Stomach (tissue), 8 donors: ENCODE measurements at regions not wholly inside any gene's neighbourhood (a gene's known extent, or its start where the extent isn't known, plus 50 kb on each side); places are given as distances from the start of the nearest gene placed in this dataset.

Experiments
- DNase-seq, 2 donors: peaks; one replicate each; pipeline versions ENCODE4 v3.0.0 to v3.0.0-alpha.2; 2013 to 2019
- H3K27ac ChIP-seq, 5 donors: fragments of 200-600 bp in 4 of 5; sonication (generic) in 4 of 5; one replicate each; pipeline ENCODE4 v1.5.1; 2013 to 2019; ENCODE audit warnings: mild to moderate bottlenecking in 1 of 5, moderate library complexity in 1 of 5
- H3K27me3 ChIP-seq, 3 donors: fragments of 200-600 bp; sonication (generic); one replicate each; pipeline ENCODE4 v1.5.1; 2017 to 2019; ENCODE audit warnings: mixed run types in 1 of 3
- H3K36me3 ChIP-seq, 4 donors: fragments of 200-600 bp; sonication (generic); 1 replicate in 3 of 4; 2 replicates in 1 of 4; pipeline ENCODE4 v1.5.1; 2016 to 2019
- H3K4me1 ChIP-seq, 4 donors: fragments of 200-600 bp; sonication (generic); one replicate each; pipeline ENCODE4 v1.5.1; 2016 to 2019
- H3K4me3 ChIP-seq, 4 donors: fragments of 200-600 bp; sonication (generic) in 3 of 4; one replicate each; pipeline ENCODE4 v1.5.1; 2016 to 2019; ENCODE audit warnings: mild to moderate bottlenecking in 1 of 4
- H3K9me3 ChIP-seq, 4 donors: fragments of 200-600 bp; sonication (generic); one replicate each; pipeline ENCODE4 v1.5.1; 2016 to 2019
- EP300 ChIP-seq: sonication (generic); formaldehyde crosslinking; IDR thresholded peaks from one replicate; pipeline ENCODE4 v1.6.1; 2017; ENCODE audit warnings: antibody characterized with exemption
- POLR2A ChIP-seq, 4 donors: fragments of 450-650 bp; IDR thresholded peaks; one replicate each; pipeline ENCODE4 v1.6.1; 2016; ENCODE audit warnings: antibody characterized with exemption in 4 of 4, control low read depth in 2 of 4, mild to moderate bottlenecking in 1 of 4, moderate library complexity in 1 of 4
- POLR2AphosphoS5 ChIP-seq, 3 donors: sonication (generic); formaldehyde crosslinking; IDR thresholded peaks; one replicate each; pipeline ENCODE4 v1.6.1; 2016; ENCODE audit warnings: antibody characterized with exemption in 3 of 3
- WGBS, 5 donors: extraction: QIAGEN DNeasy Blood & Tissue Kit in 3 of 5; methylation state at CpG; one replicate each; pipeline versions ENCODE4 v1.1.5 to v1.1.7; 2013 to 2018; 5-methylcytosine and 5-hydroxymethylcytosine counted together
- intact Hi-C: fragments of 100-400 bp; cut with DNase I; formaldehyde crosslinking; loops from one replicate; pipeline ENCODE4 v1.15.1; 2023; ENCODE audit warnings: low total_unique reads
- TF ChIP-seq, protein P1 (sequence below), 7 experiments: fragments of 450-650 bp in 4 of 7; fragments of 200-600 bp in 3 of 7; sonication (generic) in 3 of 7; IDR thresholded peaks; one replicate each; pipeline ENCODE4 v1.5.1; 2016 to 2019; ENCODE audit warnings: antibody characterized with exemption in 7 of 7, control low read depth in 2 of 7, mild to moderate bottlenecking in 1 of 7
- donor health status: healthy with polysubstance abuse.
- donor health status: Bipolar disorder and iron deficiency.
- donor health status: healthy.

DNA sequence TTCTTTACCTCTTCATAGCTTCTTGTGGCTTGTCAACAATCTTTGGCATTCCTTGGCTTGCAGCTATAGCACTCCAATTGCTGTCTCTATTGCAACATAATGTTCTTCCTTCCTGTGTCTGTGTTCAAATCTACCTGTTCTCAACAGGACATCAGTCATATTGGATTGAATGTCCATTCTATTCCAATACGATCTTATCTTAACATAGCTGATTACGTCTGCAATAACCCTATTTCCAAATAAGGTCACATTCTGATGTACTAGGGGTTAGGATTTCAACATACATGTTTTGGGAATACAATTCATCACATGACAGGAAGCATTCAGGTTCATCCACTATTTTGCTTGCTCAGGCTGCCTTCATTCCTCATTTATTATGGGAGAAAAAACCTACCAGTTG, 684.4 kb upstream of the CITED2 start:
- Histone ChIP-seq H3K4me3 (no peak overlapping the region), H3K27me3 (no peaks in the 10 kb centered on the region), H3K27ac (no peak overlapping the region), H3K36me3 (no peaks in the 10 kb centered on the region), H3K9me3 (no peaks in the 10 kb centered on the region), H3K4me1 (peaks cover 0 to 10% (median 4%) of the 10 kb centered on the region in 4 donors)
- TF ChIP-seq, protein P1, sequence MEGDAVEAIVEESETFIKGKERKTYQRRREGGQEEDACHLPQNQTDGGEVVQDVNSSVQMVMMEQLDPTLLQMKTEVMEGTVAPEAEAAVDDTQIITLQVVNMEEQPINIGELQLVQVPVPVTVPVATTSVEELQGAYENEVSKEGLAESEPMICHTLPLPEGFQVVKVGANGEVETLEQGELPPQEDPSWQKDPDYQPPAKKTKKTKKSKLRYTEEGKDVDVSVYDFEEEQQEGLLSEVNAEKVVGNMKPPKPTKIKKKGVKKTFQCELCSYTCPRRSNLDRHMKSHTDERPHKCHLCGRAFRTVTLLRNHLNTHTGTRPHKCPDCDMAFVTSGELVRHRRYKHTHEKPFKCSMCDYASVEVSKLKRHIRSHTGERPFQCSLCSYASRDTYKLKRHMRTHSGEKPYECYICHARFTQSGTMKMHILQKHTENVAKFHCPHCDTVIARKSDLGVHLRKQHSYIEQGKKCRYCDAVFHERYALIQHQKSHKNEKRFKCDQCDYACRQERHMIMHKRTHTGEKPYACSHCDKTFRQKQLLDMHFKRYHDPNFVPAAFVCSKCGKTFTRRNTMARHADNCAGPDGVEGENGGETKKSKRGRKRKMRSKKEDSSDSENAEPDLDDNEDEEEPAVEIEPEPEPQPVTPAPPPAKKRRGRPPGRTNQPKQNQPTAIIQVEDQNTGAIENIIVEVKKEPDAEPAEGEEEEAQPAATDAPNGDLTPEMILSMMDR (IDR thresholded peaks at IDR 0.05), result no peak
- TF ChIP-seq POLR2AphosphoS5 (IDR thresholded peaks at IDR 0.05) (no peak), EP300 (no peak), POLR2A (IDR thresholded peaks at IDR 0.05) (no peak)
- DNase-seq, result no peak
- WGBS, 5 donors, result 66 to 84% (median 71%) methylated on average over 2 of the region's 2 CpGs
- intact Hi-C loops, result no loop called here

DNA sequence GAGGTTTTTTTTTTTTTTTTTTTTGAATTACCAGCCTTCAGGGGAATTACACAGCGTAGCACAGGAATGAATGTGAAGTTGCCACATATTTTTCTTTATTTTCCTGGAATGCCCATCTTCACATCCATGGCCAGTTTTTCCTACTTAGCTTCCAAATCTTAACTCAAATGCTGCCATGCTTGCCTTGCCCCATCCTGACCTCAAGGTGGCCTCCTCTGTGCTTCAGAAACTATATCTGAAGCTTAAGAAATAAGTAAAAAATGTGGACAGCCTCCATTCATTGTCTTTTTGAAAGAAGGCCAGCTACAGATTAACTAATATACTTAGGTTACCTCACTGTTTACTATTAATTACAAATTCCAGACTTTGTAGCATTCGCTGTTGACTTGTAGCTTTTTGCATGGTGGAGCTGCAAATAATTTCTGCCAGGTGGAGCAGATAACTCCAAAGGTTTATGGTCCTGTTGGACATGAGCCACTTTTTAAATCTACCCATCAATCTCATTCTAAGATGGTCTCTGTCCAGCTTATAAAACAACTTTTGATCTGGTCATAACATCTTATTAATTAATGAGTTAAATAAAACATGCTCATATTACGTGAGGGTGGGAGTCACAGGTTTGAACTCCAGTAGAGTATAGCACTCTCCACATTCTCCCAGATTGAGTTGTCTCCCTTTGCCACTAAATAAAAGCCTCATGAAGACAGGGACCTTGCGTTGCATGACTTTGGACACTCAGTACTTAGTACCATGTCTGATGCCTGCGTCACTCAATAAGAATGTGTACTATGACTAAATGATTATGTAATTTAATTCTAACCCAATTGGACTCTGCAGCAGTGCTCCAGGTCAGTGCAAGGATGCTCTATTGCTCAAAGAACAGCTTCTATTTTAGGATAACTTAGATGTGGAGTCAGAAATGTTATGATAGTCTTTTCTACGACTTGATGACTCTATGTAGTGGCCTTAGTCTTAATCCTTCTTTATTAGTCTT, 678.6 kb upstream of the CITED2 start:
- H3K36me3 ChIP-seq, result no peaks in the 10 kb centered on the region
- no peak overlapping the region for H3K27ac ChIP-seq
- no peak for DNase-seq
- H3K4me1 ChIP-seq, result no peaks in the 10 kb centered on the region
- TF ChIP-seq POLR2AphosphoS5 (IDR thresholded peaks at IDR 0.05), result no peak
- TF ChIP-seq EP300, result no peak
- TF ChIP-seq, protein P1 (IDR thresholded peaks at IDR 0.05), result no peak
- TF ChIP-seq POLR2A (IDR thresholded peaks at IDR 0.05), result no peak
- intact Hi-C loops, result no loop called here
- 76 to 86% (median 82%) methylated on average over 6 of the region's 6 CpGs for WGBS, 5 donors
- no peak overlapping the region for H3K4me3 ChIP-seq
- no peaks in the 10 kb centered on the region for H3K27me3 ChIP-seq
- no peaks in the 10 kb centered on the region for H3K9me3 ChIP-seq

GRCh38 chr6:140051521-140052512, 677.4 kb upstream of the CITED2 start:
- DNase-seq, result no peak
- intact Hi-C loops, result no loop called here
- Histone ChIP-seq H3K9me3 (no peaks in the 10 kb centered on the region), H3K27ac (no peak overlapping the region), H3K27me3 (no peaks in the 10 kb centered on the region), H3K36me3 (no peaks in the 10 kb centered on the region), H3K4me3 (no peak overlapping the region), H3K4me1 (no peaks in the 10 kb centered on the region)
- TF ChIP-seq EP300 (no peak), POLR2A (IDR thresholded peaks at IDR 0.05) (no peak), POLR2AphosphoS5 (IDR thresholded peaks at IDR 0.05) (no peak)
- TF ChIP-seq, protein P1 (IDR thresholded peaks at IDR 0.05), result no peak
- WGBS, 5 donors, result 78 to 85% (median 84%) methylated on average over 7 of the region's 7 CpGs
